GM23338 (cell line): ENCODE measurements at regions not wholly inside any gene's neighbourhood (a gene's known extent, or its start where the extent isn't known, plus 50 kb on each side); places are given as distances from the start of the nearest gene placed in this dataset.

ENCODE experiments used
- ATAC-seq: fragments of 200-7000 bp; cut with Tn5 transposase; 3 replicates; pipeline ENCODE4 v1.9.1; 2020
- DNase-seq: peaks from one replicate; pipeline ENCODE4 v3.0.0-alpha.2; 2015; ENCODE audit warnings: low spot score
- H2AFZ ChIP-seq: fragments of 200-600 bp; sonication (generic); 2 replicates; pipeline ENCODE4 v1.8.0; 2016; ENCODE audit warnings: antibody characterized with exemption, mild to moderate bottlenecking, moderate library complexity
- H3F3A ChIP-seq: fragments of 200-600 bp; sonication (generic); replicated peaks from 2 replicates; pipeline ENCODE4 v1.8.0; 2017; ENCODE audit warnings: antibody characterized with exemption, mixed run types, low read depth
- H3K27ac ChIP-seq: fragments of 200-600 bp; sonication (generic); 2 replicates; pipeline ENCODE4 v1.6.1; 2016; ENCODE audit warnings: low read depth
- H3K27me3 ChIP-seq: fragments of 200-600 bp; sonication (generic); 2 replicates; pipeline ENCODE4 v1.8.0; 2016; ENCODE audit warnings: mild to moderate bottlenecking, mixed run types, moderate library complexity; ENCODE audit not compliant: insufficient read depth
- H3K36me3 ChIP-seq: fragments of 200-600 bp; sonication (generic); 2 replicates; pipeline ENCODE4 v1.8.0; 2016; ENCODE audit warnings: mild to moderate bottlenecking; ENCODE audit not compliant: insufficient read depth
- H3K4me1 ChIP-seq: fragments of 200-600 bp; sonication (generic); 2 replicates; pipeline ENCODE4 v1.8.0; 2016; ENCODE audit warnings: mild to moderate bottlenecking, moderate library complexity; ENCODE audit not compliant: insufficient read depth
- H3K4me2 ChIP-seq: fragments of 200-600 bp; sonication (generic); 2 replicates; pipeline ENCODE4 v1.7.1; 2017; ENCODE audit warnings: mixed run types
- H3K4me3 ChIP-seq: fragments of 200-600 bp; sonication (generic); 2 replicates; pipeline ENCODE4 v1.6.1; 2016; ENCODE audit warnings: mixed run types
- H3K79me2 ChIP-seq: fragments of 200-600 bp; sonication (generic); replicated peaks from 2 replicates; pipeline ENCODE4 v1.8.0; 2017; ENCODE audit warnings: mild to moderate bottlenecking; ENCODE audit not compliant: insufficient read depth
- H3K9me2 ChIP-seq: fragments of 200-600 bp; sonication (generic); 2 replicates; pipeline ENCODE4 v1.8.0; 2017; ENCODE audit not compliant: insufficient read depth
- H4K20me1 ChIP-seq: fragments of 200-600 bp; sonication (generic); replicated peaks from 2 replicates; pipeline ENCODE4 v1.8.0; 2017; ENCODE audit warnings: mild to moderate bottlenecking; ENCODE audit not compliant: insufficient read depth
- H3K27ac Mint-ChIP-seq: 2 replicates; pipeline ENCODE4 v1.8.0; 2020; ENCODE audit warnings: inconsistent platforms, mild to moderate bottlenecking, moderate library complexity, mixed read lengths
- H3K27me3 Mint-ChIP-seq: 3 replicates; pipeline ENCODE4 v1.8.0; 2022; ENCODE audit warnings: low read depth, mild to moderate bottlenecking, moderate library complexity, mixed read lengths, inconsistent platforms; ENCODE audit not compliant: insufficient read depth, poor library complexity
- H3K36me3 Mint-ChIP-seq: 3 replicates; pipeline ENCODE4 v1.8.0; 2021; ENCODE audit warnings: low read depth, mild to moderate bottlenecking, inconsistent platforms, moderate library complexity, mixed read lengths
- H3K4me1 Mint-ChIP-seq: 3 replicates; pipeline ENCODE4 v1.8.0; 2020; ENCODE audit warnings: mild to moderate bottlenecking, inconsistent platforms, mixed read lengths
- H3K4me3 Mint-ChIP-seq: 3 replicates; pipeline ENCODE4 v1.8.0; 2021; ENCODE audit warnings: moderate library complexity, mild to moderate bottlenecking, inconsistent platforms, mixed read lengths
- H3K9me3 Mint-ChIP-seq: 3 replicates; pipeline ENCODE4 v1.8.0; 2020; ENCODE audit warnings: moderate library complexity, mild to moderate bottlenecking, inconsistent platforms, mixed read lengths
- EZH2phosphoT487 ChIP-seq: fragments of 200-600 bp; sonication (generic); IDR thresholded peaks from one replicate; pipeline ENCODE4 v1.8.1; 2018; ENCODE audit warnings: antibody characterized with exemption; ENCODE audit not compliant: unreplicated experiment
- JUNB ChIP-seq: IDR thresholded peaks from one replicate; pipeline ENCODE4 v1.6.1; 2016; ENCODE audit warnings: antibody characterized with exemption; ENCODE audit not compliant: unreplicated experiment
- NANOG ChIP-seq: IDR thresholded peaks from 2 replicates; pipeline ENCODE4 v1.6.1; 2016; ENCODE audit warnings: antibody characterized with exemption, borderline replicate concordance
- POLR2AphosphoS5 ChIP-seq: IDR thresholded peaks from 2 replicates; pipeline ENCODE4 v1.6.1; 2016; ENCODE audit warnings: antibody characterized with exemption, low read depth
- STAT1 ChIP-seq: IDR thresholded peaks from one replicate; pipeline ENCODE4 v1.6.1; 2016; ENCODE audit warnings: antibody characterized with exemption; ENCODE audit not compliant: unreplicated experiment
- ZNF114 ChIP-seq: fragments of 250-450 bp; sonication (Bioruptor Pico); IDR thresholded peaks from 2 replicates; pipeline ENCODE4 v1.5.0; 2020; ENCODE audit warnings: mild to moderate bottlenecking, moderate library complexity
- ZNF331 ChIP-seq: fragments of 250-450 bp; sonication (Bioruptor Pico); IDR thresholded peaks from 2 replicates; pipeline ENCODE4 v1.5.0; 2020; ENCODE audit warnings: low read depth, mild to moderate bottlenecking, moderate library complexity
- TF ChIP-seq, protein P1 (sequence below): IDR thresholded peaks from one replicate; pipeline ENCODE4 v1.6.1; 2018; ENCODE audit warnings: antibody characterized with exemption; ENCODE audit not compliant: unreplicated experiment
- TF ChIP-seq, protein P2 (sequence below), 2 experiments: fragments of 200-600 bp in 1 of 2; sonication (generic) in 1 of 2; conservative IDR thresholded peaks; 2 replicates each; pipeline versions ENCODE4 v1.5.1 to v1.6.1; 2016 to 2017; ENCODE audit warnings: antibody characterized with exemption in 2 of 2, low read depth in 2 of 2, mild to moderate bottlenecking in 2 of 2, moderate library complexity in 1 of 2

DNA sequence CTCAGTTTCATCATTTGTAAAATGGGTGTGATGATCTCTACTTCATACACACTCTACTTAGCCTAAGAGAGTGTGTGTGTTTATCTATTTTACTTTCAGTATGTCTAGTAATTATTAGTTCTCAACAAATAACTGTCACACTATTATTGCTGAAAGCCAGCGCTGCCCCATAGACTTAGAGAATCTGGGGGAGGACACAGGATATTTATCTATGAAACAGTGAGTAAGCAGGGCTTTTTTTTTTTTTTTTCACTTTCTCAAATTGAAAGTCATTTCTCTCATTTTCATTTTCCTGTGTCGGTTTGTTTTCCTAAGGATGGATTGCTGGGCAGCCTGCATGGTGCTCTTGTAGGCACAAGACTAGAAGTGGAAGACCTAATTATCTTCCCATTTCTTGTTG is 248.4 kb upstream of the RPS23 start:
- no peak overlapping the region for H3K4me3 Mint-ChIP-seq
- DNase-seq (no peak), ATAC-seq (no peak)
- Histone ChIP-seq H3F3A (no peaks in the 10 kb centered on the region), H3K9me2 (peaks cover under 1% of the 10 kb centered on the region; the same call in 1 of the 2 replicates), H3K36me3 (no peaks in the 10 kb centered on the region), H3K4me2 (no peak overlapping the region), H3K27me3 (no peaks in the 10 kb centered on the region), H3K4me1 (peaks cover 14% of the 10 kb centered on the region; the same call in 1 of the 2 replicates), H2AFZ (no peak overlapping the region), H3K27ac (no peak overlapping the region), H3K4me3 (no peak overlapping the region), H3K79me2 (no peaks in the 10 kb centered on the region), H4K20me1 (no peaks in the 10 kb centered on the region)
- TF ChIP-seq NANOG, result no peak
- TF ChIP-seq POLR2AphosphoS5, result no peak
- TF ChIP-seq JUNB, result no peak
- TF ChIP-seq ZNF114 (CRISPR knock-in tag), result no peak
- TF ChIP-seq STAT1, result no peak
- TF ChIP-seq, protein P1, sequence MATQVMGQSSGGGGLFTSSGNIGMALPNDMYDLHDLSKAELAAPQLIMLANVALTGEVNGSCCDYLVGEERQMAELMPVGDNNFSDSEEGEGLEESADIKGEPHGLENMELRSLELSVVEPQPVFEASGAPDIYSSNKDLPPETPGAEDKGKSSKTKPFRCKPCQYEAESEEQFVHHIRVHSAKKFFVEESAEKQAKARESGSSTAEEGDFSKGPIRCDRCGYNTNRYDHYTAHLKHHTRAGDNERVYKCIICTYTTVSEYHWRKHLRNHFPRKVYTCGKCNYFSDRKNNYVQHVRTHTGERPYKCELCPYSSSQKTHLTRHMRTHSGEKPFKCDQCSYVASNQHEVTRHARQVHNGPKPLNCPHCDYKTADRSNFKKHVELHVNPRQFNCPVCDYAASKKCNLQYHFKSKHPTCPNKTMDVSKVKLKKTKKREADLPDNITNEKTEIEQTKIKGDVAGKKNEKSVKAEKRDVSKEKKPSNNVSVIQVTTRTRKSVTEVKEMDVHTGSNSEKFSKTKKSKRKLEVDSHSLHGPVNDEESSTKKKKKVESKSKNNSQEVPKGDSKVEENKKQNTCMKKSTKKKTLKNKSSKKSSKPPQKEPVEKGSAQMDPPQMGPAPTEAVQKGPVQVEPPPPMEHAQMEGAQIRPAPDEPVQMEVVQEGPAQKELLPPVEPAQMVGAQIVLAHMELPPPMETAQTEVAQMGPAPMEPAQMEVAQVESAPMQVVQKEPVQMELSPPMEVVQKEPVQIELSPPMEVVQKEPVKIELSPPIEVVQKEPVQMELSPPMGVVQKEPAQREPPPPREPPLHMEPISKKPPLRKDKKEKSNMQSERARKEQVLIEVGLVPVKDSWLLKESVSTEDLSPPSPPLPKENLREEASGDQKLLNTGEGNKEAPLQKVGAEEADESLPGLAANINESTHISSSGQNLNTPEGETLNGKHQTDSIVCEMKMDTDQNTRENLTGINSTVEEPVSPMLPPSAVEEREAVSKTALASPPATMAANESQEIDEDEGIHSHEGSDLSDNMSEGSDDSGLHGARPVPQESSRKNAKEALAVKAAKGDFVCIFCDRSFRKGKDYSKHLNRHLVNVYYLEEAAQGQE, result no peak
- TF ChIP-seq EZH2phosphoT487, result no peak
- H3K27ac Mint-ChIP-seq, result no peak overlapping the region
- H3K4me1 Mint-ChIP-seq, result peaks cover 20% of the 10 kb centered on the region
- peaks cover 11% of the 10 kb centered on the region for H3K9me3 Mint-ChIP-seq
- H3K27me3 Mint-ChIP-seq, result no peaks in the 10 kb centered on the region
- peaks cover 17% of the 10 kb centered on the region for H3K36me3 Mint-ChIP-seq

DNA sequence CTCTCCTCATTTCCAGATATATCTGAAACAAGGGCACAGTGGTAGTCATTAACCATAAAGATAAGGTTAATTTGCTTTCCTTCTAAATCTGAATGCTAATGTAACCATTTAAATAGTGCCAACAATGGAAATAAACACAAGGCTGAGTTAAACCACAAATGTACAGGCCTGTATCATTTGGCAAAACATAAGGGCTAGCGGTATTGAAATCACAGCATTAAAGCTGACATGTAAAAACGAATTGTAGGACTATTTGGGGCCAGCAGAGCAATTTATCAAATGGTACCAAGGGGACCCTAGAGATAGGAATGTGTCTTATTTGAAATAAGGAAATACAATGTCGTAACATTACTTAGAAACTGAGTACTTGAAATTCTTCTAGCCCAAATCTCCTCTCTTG is 247.5 kb upstream of the RPS23 start:
- Histone ChIP-seq H3K4me2 (no peak overlapping the region), H3K27ac (no peak overlapping the region), H3K4me1 (peaks cover 14% of the 10 kb centered on the region; the same call in 1 of the 2 replicates), H4K20me1 (no peaks in the 10 kb centered on the region), H3K4me3 (no peak overlapping the region), H2AFZ (no peak overlapping the region), H3K79me2 (no peaks in the 10 kb centered on the region), H3F3A (no peaks in the 10 kb centered on the region), H3K27me3 (no peaks in the 10 kb centered on the region), H3K36me3 (no peaks in the 10 kb centered on the region), H3K9me2 (peaks cover 5% of the 10 kb centered on the region; the same call in 1 of the 2 replicates)
- Mint-ChIP-seq H3K4me1 (peaks cover 20% of the 10 kb centered on the region), H3K27me3 (no peaks in the 10 kb centered on the region), H3K27ac (no peak overlapping the region), H3K9me3 (peaks cover 2% of the 10 kb centered on the region; the same call in 2 of the 3 replicates), H3K4me3 (no peak overlapping the region), H3K36me3 (peaks cover 8% of the 10 kb centered on the region)
- DNase-seq, result no peak
- ATAC-seq, result no peak
- TF ChIP-seq NANOG (no peak), ZNF331 (CRISPR knock-in tag) (no peak), JUNB (no peak)
- TF ChIP-seq, protein P1, result no peak
- TF ChIP-seq, protein P2, sequence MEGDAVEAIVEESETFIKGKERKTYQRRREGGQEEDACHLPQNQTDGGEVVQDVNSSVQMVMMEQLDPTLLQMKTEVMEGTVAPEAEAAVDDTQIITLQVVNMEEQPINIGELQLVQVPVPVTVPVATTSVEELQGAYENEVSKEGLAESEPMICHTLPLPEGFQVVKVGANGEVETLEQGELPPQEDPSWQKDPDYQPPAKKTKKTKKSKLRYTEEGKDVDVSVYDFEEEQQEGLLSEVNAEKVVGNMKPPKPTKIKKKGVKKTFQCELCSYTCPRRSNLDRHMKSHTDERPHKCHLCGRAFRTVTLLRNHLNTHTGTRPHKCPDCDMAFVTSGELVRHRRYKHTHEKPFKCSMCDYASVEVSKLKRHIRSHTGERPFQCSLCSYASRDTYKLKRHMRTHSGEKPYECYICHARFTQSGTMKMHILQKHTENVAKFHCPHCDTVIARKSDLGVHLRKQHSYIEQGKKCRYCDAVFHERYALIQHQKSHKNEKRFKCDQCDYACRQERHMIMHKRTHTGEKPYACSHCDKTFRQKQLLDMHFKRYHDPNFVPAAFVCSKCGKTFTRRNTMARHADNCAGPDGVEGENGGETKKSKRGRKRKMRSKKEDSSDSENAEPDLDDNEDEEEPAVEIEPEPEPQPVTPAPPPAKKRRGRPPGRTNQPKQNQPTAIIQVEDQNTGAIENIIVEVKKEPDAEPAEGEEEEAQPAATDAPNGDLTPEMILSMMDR (conservative IDR thresholded peaks at IDR 0.05; ENCODE audit: low read depth in 2 of 2), result no peak
